Inflammatory macrophage treated with lipopolysaccharide for 4 hours (primary cell): ENCODE measurements at regions not wholly inside any gene's neighbourhood (a gene's known extent, or its start where the extent isn't known, plus 50 kb on each side); places are given as distances from the start of the nearest gene placed in this dataset.

Source experiments
- DNase-seq: peaks from one replicate; pipeline ENCODE4 v3.0.0-alpha.2; 2020

DNA sequence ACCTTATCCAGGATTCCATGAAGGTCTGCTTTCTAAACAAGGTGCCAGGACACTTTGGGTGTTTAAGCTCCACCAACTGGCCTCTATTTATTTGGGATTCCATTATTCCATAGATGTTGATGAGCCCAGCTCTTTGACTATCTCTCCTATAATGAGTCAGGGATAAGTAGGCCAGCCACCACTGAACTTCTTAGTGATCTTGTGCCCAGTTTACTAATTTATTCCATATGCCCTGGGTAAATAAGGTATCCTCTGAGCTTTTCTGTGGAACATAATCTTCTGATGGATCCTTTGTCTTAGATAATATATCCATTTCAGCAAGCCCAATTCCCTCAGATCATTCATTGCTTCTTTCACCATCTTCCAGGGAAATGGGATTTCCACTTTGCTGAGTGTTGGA lies 535.0 kb downstream of the FOXG1 start:
- no peak for DNase-seq

DNA sequence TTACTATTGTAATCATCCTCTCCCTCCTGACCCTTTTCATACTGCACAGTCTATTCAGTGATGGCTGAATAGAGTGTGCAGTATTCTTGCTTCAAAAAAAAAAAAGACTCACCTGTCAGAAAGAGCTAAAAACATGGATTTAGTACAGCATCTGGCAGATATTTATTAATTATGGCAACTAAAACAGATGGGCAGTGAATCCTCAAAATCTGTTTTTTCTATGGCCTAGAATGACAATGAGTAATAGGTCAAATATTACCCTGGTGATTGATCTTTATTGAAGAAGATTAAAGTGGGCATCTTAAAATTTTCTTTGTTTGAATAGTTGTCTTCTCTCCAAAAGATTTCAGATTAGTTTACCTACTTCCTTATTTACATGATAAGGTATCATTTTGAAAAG lies 543.6 kb downstream of the FOXG1 start:
- DNase-seq: no peak

DNA sequence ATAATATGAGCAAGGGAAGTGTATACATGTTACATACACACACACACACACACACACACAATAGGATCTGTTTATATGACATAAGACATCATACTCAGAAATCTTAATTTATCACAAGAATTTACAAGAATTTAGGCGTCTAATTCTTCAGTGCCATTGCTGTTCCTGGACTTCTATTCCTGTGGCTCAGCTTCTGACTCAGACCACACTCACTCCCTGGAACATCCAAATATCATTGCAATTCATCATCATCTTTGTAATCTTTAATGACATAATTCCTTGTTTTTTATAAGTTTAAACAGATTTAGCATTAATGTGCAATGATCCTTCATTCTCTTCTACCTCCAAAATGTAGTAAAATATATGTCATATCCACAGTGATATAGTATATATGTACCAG lies 544.2 kb downstream of the FOXG1 start:
- DNase-seq: no peak

DNA sequence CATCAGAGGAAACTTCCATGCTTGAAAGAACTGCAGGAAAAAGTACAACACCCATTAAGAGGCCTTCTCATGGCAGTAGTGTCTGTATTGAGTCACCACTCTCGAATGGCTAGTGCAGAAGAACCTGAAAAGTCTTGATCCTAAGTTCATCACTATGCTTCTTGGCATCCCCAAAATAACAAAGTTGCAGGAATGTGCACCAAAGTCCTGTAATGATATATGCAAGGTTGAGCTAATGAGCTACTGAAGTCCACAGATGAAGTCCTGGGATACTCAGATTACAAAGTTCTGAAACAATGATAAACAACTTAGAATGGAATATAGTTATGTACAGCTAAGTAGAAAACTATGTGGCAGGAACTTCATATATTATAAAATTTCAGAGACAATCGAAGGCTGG lies 545.4 kb downstream of the FOXG1 start:
- DNase-seq: no peak

- no peak for DNase-seq
Measured at GRCh38 chr14:29316936-29317335, 550.3 kb downstream of the FOXG1 start.

- no peak for DNase-seq
Measured at GRCh38 chr14:29317423-29317822, 550.8 kb downstream of the FOXG1 start.

GRCh38 chr14:29320286-29320685 lies 553.7 kb downstream of the FOXG1 start:
- DNase-seq: no peak

- DNase-seq: no peak
Measured at GRCh38 chr14:29321646-29322045, 555.1 kb downstream of the FOXG1 start.

- DNase-seq: no peak
Measured at GRCh38 chr14:29339494-29340172, 573.0 kb downstream of the FOXG1 start.

DNA sequence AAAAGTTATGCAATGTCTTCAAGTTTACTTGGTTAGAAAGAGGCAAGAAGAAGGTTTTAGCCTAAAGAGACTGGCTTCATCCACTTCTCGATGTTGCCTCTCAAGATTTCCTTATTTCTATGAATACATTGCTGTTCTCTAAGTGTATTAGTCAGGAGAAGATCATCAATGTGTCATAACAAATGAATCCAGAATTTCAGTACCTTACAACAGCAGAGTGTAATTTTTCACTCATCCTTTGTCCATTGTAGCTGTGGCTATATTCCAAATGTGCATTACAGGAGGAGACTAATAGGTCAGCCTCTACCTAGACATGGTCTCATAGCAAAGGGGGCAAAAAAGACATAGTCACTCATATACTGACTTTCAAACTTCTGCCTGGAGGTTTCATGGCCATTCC lies 579.1 kb downstream of the PRKD1 start:
- no peak for DNase-seq

DNA sequence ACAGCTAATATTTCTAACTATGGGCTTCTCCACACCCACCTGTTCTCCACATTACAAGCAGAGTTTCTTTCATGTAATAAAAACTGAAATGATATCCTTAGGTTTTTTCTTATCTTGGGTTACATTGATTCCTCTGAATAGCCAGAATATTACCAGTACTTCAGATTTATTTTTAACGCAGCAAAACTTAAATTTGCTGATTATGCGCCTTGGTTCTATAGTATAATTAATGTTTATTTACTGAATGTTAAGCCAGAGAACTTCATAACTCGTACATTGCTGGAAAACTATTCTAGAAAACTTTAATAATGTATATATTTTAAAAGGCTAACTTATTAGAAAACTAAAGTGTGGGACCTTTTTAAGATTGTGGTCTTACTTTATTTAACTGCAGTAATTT lies 577.2 kb downstream of the PRKD1 start:
- no peak for DNase-seq

GRCh38 chr14:29351996-29352705 lies 575.5 kb downstream of the PRKD1 start:
- no peak for DNase-seq

- DNase-seq: no peak
Measured at GRCh38 chr14:29352706-29353080, 575.0 kb downstream of the PRKD1 start.

DNA sequence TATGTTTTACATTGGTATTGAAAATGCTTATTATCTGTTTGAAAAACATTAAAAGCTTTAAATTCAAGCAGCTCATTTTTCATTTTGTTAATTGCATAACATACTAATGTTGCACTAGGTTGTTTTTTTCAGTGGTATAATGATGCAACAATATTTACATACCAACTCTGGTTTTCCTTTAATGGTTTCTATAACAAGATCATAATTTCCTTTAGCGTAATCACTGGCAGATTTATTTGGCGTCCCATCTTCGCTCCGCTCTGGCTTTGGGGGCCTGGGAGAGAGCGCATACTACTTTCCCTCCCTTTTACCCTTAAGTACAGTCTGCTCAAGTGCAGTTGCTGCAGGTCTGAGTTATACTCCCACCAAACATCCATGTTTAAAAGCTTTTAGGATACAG lies 574.1 kb downstream of the PRKD1 start:
- DNase-seq: no peak

DNA sequence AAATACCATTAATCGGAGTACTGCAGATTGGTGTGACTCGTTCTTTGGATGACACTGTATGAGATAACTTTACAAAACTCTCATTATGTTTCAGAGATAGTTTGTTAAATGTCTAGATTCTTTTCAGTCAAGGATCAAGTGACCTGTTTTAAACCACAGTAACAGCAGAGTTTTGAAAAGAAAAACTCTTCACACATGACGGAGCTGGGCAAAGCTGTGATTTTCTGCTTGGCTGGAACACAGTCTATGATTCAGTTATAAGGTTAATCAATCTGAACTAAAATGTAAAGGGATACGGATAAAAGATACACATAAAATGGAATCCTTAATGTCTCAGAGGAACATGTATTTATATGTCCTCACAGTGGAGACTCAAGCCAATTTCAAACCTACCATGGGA lies 573.2 kb downstream of the PRKD1 start:
- DNase-seq: no peak

DNA sequence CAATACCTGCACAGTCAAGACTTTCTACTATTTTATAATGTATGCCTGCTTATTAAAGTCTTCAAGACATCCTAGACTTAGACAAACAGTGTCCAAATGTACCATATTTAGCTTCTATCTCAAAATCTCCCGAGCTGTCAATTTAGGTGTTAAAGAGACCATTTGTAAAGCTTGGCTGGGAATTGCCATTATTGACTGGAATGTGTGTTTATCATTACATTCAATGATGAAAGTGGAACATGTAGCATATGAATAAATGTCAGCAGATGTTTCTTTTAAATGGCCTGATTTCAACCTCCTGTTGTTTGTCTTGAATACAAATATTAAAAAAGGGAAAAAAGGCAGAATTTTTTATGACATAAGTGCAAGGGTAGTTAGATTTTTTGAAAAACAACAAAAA lies 572.3 kb downstream of the PRKD1 start:
- no peak for DNase-seq

- no peak for DNase-seq
Measured at GRCh38 chr14:29355846-29356245, 571.8 kb downstream of the PRKD1 start.

GRCh38 chr14:29360656-29361055 lies 567.0 kb downstream of the PRKD1 start:
- DNase-seq: no peak

GRCh38 chr14:29370024-29370423 lies 557.6 kb downstream of the PRKD1 start:
- no peak for DNase-seq

DNA sequence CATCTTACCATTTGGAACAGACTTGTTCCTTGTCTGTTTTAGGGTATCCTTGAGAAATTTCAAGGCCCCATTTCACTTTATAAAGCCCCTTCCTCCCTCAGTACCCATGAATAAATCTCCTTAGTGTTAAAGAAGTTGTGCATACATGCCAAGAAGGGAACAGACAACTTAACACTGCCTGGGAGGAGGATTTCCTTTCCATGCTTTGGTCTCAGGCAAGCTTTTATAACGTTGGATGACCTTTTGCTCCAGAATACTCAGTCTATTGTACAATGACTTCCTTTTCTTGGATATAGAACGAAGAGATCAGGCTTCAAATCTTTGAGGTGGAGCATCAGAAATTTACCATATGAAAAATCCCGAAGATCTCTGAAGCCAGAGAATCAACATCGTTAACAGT lies 551.4 kb downstream of the PRKD1 start:
- DNase-seq: no peak

GRCh38 chr14:29380826-29381225 lies 546.8 kb downstream of the PRKD1 start:
- no peak for DNase-seq

- no peak for DNase-seq
Measured at GRCh38 chr14:29388571-29388970, 539.1 kb downstream of the PRKD1 start.

DNA sequence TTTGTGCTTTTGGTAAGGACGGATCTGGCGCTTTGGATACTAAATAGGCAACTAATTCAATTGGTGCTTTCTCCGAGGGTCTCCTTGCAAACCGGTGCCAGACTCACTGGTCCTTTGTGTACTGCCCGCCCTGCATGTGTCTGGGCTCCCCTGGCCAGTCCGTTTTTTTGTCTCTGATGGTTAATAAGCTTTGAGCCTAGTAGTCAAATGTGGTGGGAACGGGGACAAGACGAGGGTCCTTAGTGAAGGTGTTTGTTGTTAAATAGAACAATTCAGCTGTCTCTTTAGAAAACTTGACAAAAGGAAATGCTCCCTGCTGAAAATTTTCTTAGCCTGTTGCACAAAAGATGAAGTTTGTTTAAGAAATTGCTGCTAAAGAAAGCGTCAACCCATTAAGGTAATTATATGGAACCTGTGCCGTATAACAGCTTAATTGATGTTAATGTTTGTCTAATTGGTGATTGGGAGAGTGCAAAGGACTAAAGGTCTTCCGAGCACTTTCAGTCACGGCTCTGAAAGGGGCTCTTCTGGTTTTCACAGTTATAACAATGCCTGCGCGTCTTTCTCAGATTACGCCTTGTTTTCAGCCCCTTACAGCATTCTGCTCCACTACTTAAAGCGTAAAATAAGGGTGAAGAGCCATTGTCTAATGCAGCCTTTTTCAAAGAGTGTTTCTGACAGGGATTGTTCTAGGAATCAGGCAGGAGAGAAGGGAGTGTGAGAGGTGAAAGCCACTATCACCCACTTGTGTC lies 537.4 kb downstream of the PRKD1 start:
- DNase-seq: no peak

GRCh38 chr14:29391231-29391630 lies 536.4 kb downstream of the PRKD1 start:
- DNase-seq: no peak
